CD4-positive, alpha-beta T cell treated with Interleukin-17A for 4 hours (primary cell): ENCODE measurements at regions not wholly inside any gene's neighbourhood (a gene's known extent, or its start where the extent isn't known, plus 50 kb on each side); places are given as distances from the start of the nearest gene placed in this dataset.

ENCODE experiments used
- DNase-seq: peaks from one replicate; pipeline ENCODE4 v3.0.0-alpha.2; 2020; ENCODE audit warnings: mixed read lengths

GRCh38 chr11:104582431-104582830 is 315.8 kb downstream of the CASP12 start:
- no peak for DNase-seq

DNA sequence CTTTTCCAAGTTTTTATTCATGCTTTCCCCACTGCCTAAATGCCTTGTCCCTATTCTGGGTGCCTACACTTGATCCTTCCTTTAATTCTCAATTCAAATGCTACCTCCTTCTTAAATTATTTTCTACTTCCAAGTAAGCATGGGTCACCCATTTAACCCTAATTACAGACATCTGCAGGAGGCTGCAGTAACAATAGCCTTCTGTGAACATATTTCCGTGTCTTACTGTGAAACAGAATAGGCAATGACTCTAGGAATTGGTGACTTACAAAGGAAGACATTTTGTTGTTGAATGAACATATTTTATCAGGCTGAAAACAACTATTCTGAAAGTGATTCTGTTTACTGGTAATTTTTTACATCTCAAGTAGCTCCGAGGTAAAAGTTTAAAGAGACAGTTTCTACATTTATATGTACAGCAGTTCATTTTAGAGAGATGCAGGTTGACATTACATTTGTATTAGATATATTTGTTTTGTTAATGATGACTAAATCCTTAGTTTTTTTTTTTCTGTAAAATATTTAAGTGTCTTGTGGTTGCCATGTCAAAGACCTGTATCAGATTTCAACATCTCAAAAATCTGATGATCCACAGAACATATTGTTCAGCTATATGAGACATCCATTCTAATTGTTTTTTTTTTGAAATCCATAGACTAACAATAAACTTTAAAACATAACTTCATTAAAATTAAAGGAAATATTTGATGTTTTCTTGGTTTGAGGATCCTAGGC is 316.8 kb downstream of the CASP12 start:
- no peak for DNase-seq

- DNase-seq, result no peak
These were observed 324.7 kb downstream of the CASP12 start for GRCh38 chr11:104573441-104573990.

GRCh38 chr11:104572279-104572678 is 326.0 kb downstream of the CASP12 start:
- no peak for DNase-seq

DNA sequence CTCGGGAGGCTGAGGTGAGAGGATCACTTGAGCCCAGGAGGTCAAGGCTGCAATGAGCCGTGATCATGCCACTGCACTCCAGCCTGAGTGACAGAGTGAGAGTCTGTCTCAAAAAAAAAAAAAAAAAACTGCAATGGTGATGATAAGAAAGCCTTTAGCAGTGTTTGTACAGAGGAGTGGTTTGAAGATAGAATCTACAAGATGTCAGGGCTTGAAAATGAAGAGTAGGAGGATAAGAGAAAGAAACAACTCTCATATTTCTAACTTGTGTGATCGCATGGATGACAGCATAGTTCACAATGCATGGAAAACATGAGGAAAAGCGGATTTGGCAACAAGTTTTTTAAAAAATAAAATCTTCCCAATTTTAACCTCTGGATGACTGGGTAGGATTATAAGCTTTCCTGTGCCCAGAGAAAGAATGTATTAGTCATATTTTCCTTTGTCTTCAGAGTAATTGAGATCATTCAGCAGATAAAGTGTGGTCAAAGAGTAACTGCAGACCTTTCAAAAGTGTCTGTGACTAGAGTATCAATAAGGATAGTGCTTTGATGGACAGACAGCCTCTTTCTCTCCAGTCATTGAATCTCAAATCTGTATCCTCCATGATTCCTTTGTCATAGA is 328.1 kb downstream of the CASP12 start:
- DNase-seq, result no peak

- DNase-seq, result no peak
These were observed 332.7 kb downstream of the CASP12 start for GRCh38 chr11:104565583-104565961.

- DNase-seq, result no peak
These were observed 333.2 kb downstream of the CASP12 start for GRCh38 chr11:104564921-104565582.

GRCh38 chr11:104556606-104557301 is 341.5 kb downstream of the CASP12 start:
- DNase-seq, result no peak

DNA sequence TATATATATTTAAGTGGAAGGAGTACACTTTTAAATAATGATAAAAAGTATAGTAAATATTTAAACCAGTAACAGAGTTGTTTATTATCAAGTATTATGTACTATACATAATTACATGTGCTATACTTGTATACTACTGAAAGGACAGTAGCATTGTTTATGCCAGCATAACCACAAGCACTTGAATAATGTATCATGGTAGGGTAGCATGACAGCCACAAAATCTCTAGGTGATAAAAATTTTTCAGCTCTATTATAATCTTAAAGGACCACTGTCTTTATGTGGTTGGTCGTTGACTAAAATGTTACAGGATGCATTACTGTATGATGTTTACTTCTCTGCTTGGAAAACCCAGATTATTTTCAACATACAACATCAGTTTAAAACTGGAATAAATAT is 349.2 kb downstream of the CASP12 start:
- no peak for DNase-seq

GRCh38 chr11:104547996-104548661 is 350.1 kb downstream of the CASP12 start:
- no peak for DNase-seq

DNA sequence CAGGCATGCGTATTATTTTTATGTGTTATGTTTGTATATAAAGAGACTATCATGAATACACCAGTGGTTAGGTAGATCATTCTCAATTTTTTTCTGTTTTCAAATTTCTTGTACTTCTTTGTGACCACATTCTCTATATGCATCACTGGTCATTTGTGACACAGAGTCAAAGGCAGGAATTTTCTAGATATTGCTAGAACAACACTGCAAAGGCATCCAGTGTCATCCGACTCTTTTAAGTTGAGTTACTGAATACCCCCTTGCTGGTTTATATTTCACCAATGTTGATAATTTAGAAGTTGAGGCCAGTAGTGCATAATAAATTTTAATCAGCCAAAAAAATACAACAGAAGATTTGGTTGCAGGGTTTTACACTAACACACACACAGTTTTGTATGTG is 351.8 kb downstream of the CASP12 start:
- no peak for DNase-seq

GRCh38 chr11:104541701-104542100 is 356.6 kb downstream of the CASP12 start:
- no peak for DNase-seq

DNA sequence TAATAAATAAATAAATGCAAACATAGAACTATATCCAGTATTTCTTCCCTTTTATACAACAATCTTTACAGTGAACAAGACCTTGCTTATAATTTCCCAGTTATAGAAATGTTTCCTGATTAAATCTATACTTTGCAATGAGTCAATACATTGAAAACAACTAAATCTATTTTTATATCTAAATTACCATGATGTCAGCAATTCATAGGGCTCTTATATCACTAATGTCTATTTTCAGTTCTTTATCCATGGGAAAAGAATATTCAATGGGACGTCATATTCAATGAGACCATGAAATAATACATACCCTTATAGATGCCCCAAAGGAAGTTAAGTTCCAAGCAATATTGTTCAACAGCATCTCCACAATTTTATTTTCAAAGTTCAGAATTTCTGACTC is 359.9 kb downstream of the CASP12 start:
- DNase-seq, result no peak

DNA sequence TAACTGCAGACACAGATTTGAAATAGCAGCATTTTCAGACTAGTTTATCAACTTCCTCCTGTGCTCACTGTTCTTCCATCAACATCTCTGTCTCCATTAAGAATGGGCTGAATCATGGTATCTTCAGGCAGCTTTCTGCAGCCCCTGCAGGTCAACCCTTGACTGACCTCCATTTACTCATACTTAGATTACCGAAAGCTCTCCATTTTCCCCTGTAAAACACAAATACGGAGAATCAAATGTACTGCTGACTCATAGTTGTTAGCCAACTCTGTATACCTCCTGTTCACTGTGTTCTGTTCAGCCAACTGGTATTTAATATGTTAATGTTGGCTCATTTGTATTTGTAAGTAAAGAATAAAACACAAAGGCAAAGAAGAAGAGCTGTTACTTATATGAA is 364.0 kb downstream of the CASP12 start:
- no peak for DNase-seq

DNA sequence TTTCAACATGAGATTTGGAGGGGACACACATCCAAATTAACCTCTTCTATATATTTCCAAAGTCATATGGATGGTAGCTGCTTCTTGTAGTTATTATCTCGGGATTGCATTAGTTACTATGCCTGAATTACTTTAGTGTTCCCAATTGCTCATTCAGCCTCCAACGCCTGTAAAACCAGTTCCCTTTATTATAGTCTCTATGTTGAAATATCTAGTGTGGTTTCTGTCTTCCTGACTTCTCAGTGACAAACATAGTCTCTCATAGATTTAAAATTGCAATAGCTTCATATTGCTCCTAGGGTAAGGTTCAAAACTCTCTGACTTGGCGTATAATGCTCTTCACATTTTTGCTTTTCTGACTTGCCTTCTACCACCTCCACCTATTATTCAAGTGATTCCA is 366.4 kb downstream of the CASP12 start:
- no peak for DNase-seq

DNA sequence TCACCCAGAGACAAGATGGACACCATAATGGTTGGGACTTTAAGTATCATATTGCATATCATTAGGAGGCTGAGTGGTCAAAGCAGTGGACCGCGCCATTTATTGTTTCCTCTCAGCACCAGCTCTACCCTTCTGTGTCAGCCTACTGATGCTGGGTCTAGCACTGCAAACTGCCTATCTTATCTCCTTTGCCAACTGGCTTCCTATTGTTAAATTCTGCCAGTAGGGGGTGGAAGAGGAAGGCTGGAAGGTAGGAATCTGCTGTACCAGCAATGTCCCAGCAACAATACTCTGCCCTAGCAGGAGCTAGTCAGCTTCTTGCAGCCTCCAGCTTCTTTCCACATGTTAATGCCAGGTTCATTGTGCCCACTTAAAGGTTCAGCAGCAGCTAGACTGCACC is 367.1 kb upstream of the PDGFD start:
- peak; percentile 6 for DNase-seq

DNA sequence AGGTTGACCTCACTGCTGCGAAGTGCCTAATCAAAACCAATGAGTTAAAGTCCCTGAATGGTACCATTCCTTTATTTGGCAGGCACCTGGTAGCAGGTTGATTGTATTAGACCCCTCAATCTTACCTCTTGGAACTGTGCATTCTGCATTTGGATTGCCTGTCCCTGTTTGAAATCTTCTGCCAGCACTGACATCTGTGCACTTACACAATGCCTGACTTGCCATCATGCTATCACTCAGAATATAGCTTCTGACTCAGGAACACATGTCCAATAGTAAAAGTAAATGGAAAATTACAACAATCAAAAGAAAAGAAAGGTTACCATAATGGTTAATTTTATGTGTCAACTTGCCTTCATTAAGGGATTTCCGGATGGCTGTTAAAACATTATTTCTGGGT is 366.0 kb upstream of the PDGFD start:
- no peak for DNase-seq

DNA sequence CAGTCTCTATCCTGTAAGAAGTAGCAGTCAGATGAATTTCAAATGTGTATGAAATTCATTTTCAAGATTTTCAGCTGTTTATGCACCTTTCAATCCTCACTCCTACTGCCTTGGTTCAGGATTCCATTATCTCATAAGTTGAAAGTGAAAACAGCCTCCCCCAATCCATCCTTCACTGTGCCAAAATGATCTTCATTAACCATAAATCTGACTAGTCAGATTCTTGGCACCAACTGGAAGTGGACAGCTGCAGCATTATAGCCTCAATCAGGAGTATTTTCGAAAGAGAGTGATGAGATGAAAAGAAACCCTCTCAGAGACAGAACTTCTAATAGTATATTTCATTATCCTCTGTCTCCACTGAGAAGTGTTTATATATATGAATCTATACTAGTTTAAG is 365.3 kb upstream of the PDGFD start:
- DNase-seq, result no peak

DNA sequence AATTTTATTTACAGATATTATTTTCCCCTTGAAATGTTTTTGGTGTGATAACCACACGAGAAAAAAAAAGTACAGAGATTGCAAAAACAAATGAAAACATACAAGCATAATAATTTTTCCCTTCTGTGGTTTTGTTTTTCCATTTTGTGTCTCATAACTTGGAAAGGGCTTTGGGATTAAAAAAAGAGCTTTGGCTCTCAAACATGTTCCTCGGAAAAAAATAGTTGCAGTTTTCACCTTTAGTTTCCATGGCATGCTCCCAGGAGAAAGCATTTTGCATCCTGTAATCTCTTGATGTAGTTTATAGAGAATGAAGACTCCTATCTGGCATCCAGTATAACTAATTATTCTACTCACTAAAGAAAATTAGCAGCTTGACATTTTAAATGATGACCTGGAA is 362.1 kb upstream of the PDGFD start:
- no peak for DNase-seq

DNA sequence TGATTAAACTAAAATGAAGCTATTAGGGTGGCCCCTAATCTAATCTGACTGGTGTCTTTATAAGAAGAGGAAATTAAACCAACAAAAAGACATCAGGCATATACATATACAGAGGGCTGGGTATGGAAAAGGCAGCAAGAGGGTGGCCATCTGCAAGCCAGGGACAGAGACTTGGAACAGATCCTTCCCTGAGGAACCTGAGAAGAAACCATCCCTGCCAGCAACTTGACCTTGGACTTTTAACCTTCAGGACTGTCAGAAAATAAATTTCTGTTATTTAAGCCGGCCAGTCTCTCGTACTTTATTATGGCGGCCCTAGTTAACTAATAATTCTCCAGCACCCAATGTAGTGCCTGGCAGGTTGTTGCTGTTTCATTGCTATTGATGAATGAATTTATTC is 361.5 kb upstream of the PDGFD start:
- no peak for DNase-seq

DNA sequence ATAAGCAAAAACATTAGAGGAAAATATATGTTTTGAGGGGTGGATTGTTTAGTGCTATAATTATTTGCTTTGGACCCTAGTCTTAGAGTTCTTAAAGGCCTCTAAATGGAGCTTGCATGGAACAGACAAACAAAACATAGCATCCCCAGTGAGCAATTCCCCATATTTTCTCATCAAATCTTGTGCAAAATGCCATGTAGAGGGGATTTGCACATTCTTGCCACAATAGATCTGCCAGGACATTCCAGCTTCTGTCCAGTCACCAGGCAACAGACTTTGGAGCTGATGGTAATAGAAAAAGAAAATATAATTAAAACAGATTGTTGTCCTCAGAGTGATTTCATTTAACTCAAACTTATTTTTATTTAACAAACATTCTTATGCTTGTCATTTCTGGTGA is 360.3 kb upstream of the PDGFD start:
- DNase-seq, result no peak

DNA sequence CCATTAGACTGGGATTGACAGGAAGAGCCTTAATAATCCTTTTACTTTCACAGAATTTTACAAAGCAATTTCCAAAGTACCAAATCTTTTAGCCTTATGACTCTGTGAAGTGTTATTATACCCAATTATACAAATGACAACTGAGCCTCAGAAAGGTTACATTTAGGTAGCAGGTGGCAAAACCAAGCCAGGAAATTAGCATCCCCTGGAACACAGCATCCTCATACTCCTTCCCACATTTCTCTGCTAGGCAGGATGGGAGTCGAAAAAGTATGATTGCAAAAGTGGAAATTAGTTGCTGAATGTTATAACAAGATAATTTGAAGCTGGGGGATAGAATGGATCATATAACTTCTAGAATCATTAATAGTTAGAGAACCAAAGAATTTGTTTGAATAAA is 359.7 kb upstream of the PDGFD start:
- no peak for DNase-seq

- DNase-seq, result no peak
These were observed 358.7 kb upstream of the PDGFD start for GRCh38 chr11:104522650-104523049.
